SIG-M5 (cell line): ENCODE measurements at regions not wholly inside any gene's neighbourhood (a gene's known extent, or its start where the extent isn't known, plus 50 kb on each side); places are given as distances from the start of the nearest gene placed in this dataset.

Experiments used
- DNase-seq: peaks from one replicate; lab custom pipeline; 2025; lab: John Stamatoyannopoulos, UW

- DNase-seq: no peak
These were observed 60.1 kb upstream of the SLC30A5 start for GRCh38 chr5:69033690-69034089.

- no peak for DNase-seq
These were observed 58.9 kb upstream of the SLC30A5 start for GRCh38 chr5:69034898-69035297.

- DNase-seq: no peak
These were observed 58.1 kb upstream of the SLC30A5 start for GRCh38 chr5:69035665-69036064.

- DNase-seq: no peak
These were observed 55.3 kb upstream of the SLC30A5 start for GRCh38 chr5:69038539-69038938.

GRCh38 chr5:69039829-69040228, 54.0 kb upstream of the SLC30A5 start:
- no peak for DNase-seq

GRCh38 chr5:69042500-69042899, 51.3 kb upstream of the SLC30A5 start:
- no peak for DNase-seq

- peak; percentile 49 for DNase-seq
These were observed 50.7 kb upstream of the SLC30A5 start for GRCh38 chr5:69042915-69043654.

GRCh38 chr5:69043655-69043996, 50.2 kb upstream of the SLC30A5 start:
- no peak for DNase-seq
